OCI-LY7 (cell line): ENCODE measurements at regions not wholly inside any gene's neighbourhood (a gene's known extent, or its start where the extent isn't known, plus 50 kb on each side); places are given as distances from the start of the nearest gene placed in this dataset.

ENCODE experiments used
- BruUV-seq: library from RNA; stranded (reverse); fragments of 400-500 nt; replicated peaks from 2 replicates; lab custom pipeline; 2021; lab: Mats Ljungman, UMichigan
- CTCF ChIA-PET: fragments of 300-600 bp; sonication (Branson Sonifier 250); formaldehyde crosslinking; loops from one replicate; lab custom pipeline; 2022; ENCODE audit warnings: antibody characterized with exemption; ENCODE audit not compliant: unreplicated experiment; lab: Charles Lee
- POLR2A ChIA-PET: fragments of 300-600 bp; sonication (Branson Sonifier 250); formaldehyde crosslinking; loops from one replicate; lab custom pipeline; 2022; ENCODE audit warnings: antibody characterized with exemption; lab: Charles Lee
- DNase-seq: peaks from one replicate; pipeline ENCODE4 v3.0.0-alpha.2; 2015; ENCODE audit warnings: low spot score
- H2AFZ ChIP-seq: fragments of 200-600 bp; sonication (generic), shearing (Covaris generic); 2 replicates; pipeline ENCODE4 v1.6.1; 2014; ENCODE audit warnings: mild to moderate bottlenecking, antibody characterized with exemption, low read length, moderate library complexity
- H3K27ac ChIP-seq: fragments of 200-600 bp; sonication (generic); 2 replicates; pipeline ENCODE4 v1.5.1; 2014; ENCODE audit warnings: mixed run types, low read depth, mild to moderate bottlenecking, moderate library complexity, low read length, inconsistent platforms; ENCODE audit not compliant: poor library complexity, severe bottlenecking
- H3K36me3 ChIP-seq: fragments of 200-600 bp; sonication (generic); 2 replicates; pipeline ENCODE4 v1.6.1; 2014; ENCODE audit warnings: mild to moderate bottlenecking, antibody characterized with exemption, low read length, moderate library complexity, mixed read lengths; ENCODE audit not compliant: insufficient read depth
- H3K4me1 ChIP-seq: fragments of 200-600 bp; sonication (generic); 2 replicates; pipeline ENCODE4 v1.5.1; 2014; ENCODE audit warnings: mild to moderate bottlenecking, low read length; ENCODE audit not compliant: insufficient read depth, poor library complexity, severe bottlenecking
- H3K4me2 ChIP-seq: fragments of 200-600 bp; sonication (generic); 2 replicates; pipeline ENCODE4 v1.6.1; 2014; ENCODE audit warnings: mild to moderate bottlenecking, low read length
- H3K4me3 ChIP-seq: fragments of 200-600 bp; sonication (generic); 2 replicates; pipeline ENCODE4 v1.5.1; 2014; ENCODE audit warnings: mild to moderate bottlenecking, low read depth, low read length; ENCODE audit not compliant: poor library complexity, severe bottlenecking
- H3K79me2 ChIP-seq: fragments of 200-600 bp; sonication (generic); 2 replicates; pipeline ENCODE4 v1.6.1; 2016; ENCODE audit warnings: low read depth, mild to moderate bottlenecking, low read length, moderate library complexity, mixed read lengths; ENCODE audit not compliant: insufficient read depth
- H3K9me2 ChIP-seq: fragments of 200-600 bp; sonication (generic); 2 replicates; pipeline ENCODE4 v1.6.1; 2016; ENCODE audit warnings: mild to moderate bottlenecking, low read length, mixed read lengths; ENCODE audit not compliant: insufficient read depth
- H3K9me3 ChIP-seq: fragments of 200-600 bp; sonication (generic); 2 replicates; pipeline ENCODE4 v1.6.1; 2014; ENCODE audit warnings: mild to moderate bottlenecking, mixed run types, low read length, mixed read lengths
- H4K20me1 ChIP-seq: fragments of 200-600 bp; sonication (generic); 2 replicates; pipeline ENCODE4 v1.6.1; 2014; ENCODE audit warnings: mild to moderate bottlenecking, antibody characterized with exemption, low read length, moderate library complexity, mixed read lengths; ENCODE audit not compliant: insufficient read depth
- EZH2phosphoT487 ChIP-seq: fragments of 200-600 bp; sonication (generic); IDR thresholded peaks from 2 replicates; pipeline ENCODE4 v1.6.1; 2018; ENCODE audit warnings: low read depth, borderline replicate concordance, mild to moderate bottlenecking, mixed run types, antibody characterized with exemption, low read length, moderate library complexity, mixed read lengths
- intact Hi-C: fragments of 100-400 bp; cut with micrococcal nuclease; formaldehyde crosslinking; loops from one replicate; pipeline ENCODE4 v1.10.0; 2022; ENCODE audit not compliant: unreplicated experiment
- TF ChIP-seq, protein P1 (sequence below): fragments of 200-600 bp; sonication (generic); conservative IDR thresholded peaks from 2 replicates; pipeline ENCODE4 v1.5.1; 2014; ENCODE audit warnings: mild to moderate bottlenecking, antibody characterized with exemption, low read length, moderate library complexity, mixed read lengths

DNA sequence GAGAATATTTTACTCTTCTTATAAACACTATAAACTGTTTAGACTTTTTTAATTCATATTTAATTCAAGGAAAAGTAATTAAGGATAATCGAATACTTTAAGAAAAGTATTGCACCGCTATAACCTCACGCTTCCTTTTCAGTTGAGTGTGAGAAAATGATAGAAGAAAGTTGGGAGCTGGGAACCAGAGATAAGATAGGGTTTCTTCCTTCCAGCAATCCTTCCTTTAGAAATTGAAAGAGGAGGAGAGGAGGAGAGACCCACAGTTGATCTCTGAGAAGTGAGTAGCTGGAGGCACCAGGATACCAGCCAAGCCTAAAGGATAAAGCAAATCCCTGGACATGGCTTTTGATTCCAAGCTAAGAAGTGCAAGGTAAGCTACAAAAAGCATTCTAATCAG is 242.3 kb upstream of the NOCT start:
- CTCF ChIA-PET, result no interaction called here

DNA sequence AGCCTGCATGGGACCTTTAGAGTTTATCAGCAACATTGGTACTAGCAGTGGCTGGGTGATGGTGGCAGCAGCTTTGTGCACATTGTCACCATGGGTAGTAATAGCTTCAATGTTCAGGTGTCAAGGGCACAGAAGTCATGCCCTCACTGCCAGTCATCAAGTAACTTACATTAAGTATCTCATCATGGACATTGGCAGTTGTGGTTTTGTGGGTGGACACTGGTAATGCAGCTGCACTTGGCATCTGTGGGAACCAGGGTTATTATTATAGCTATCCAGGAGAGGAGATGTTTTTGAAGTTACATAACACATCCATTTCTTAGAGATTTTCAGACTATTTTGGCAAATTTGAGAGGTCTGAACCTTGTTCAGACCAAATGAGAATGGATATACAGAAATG is 243.2 kb upstream of the NOCT start:
- H3K27ac ChIP-seq, result no peak overlapping the region
- H3K4me3 ChIP-seq, result no peak overlapping the region
- BruUV-seq, result no TSS peak
- H3K4me2 ChIP-seq, result no peak overlapping the region
- H4K20me1 ChIP-seq, result no peaks in the 10 kb centered on the region
- ChIA-PET POLR2A (interaction anchor here (1.4 kb wide), 1 partner anchor 18 kb away, joined by 3 read pairs; no protein-coding TSS in a partner anchor), CTCF (no interaction called here)
- intact Hi-C loops, result no loop called here
- no peak for DNase-seq
- H3K9me3 ChIP-seq, result no peaks in the 10 kb centered on the region
- H3K9me2 ChIP-seq, result no peaks in the 10 kb centered on the region
- no peaks in the 10 kb centered on the region for H3K79me2 ChIP-seq
- H3K36me3 ChIP-seq, result no peaks in the 10 kb centered on the region
- no peaks in the 10 kb centered on the region for H3K4me1 ChIP-seq
- no peak overlapping the region for H2AFZ ChIP-seq
- TF ChIP-seq, protein P1, sequence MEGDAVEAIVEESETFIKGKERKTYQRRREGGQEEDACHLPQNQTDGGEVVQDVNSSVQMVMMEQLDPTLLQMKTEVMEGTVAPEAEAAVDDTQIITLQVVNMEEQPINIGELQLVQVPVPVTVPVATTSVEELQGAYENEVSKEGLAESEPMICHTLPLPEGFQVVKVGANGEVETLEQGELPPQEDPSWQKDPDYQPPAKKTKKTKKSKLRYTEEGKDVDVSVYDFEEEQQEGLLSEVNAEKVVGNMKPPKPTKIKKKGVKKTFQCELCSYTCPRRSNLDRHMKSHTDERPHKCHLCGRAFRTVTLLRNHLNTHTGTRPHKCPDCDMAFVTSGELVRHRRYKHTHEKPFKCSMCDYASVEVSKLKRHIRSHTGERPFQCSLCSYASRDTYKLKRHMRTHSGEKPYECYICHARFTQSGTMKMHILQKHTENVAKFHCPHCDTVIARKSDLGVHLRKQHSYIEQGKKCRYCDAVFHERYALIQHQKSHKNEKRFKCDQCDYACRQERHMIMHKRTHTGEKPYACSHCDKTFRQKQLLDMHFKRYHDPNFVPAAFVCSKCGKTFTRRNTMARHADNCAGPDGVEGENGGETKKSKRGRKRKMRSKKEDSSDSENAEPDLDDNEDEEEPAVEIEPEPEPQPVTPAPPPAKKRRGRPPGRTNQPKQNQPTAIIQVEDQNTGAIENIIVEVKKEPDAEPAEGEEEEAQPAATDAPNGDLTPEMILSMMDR, result no peak
- no peak for TF ChIP-seq EZH2phosphoT487

More for the DNA sequence above, 242.3 kb upstream of the NOCT start:
- no peak overlapping the region for H2AFZ ChIP-seq
- H3K4me1 ChIP-seq, result no peaks in the 10 kb centered on the region
- no peaks in the 10 kb centered on the region for H4K20me1 ChIP-seq
- POLR2A ChIA-PET, result interaction anchor here (0.7 to 1.4 kb wide), 4 partner anchors 10 to 53 kb away, joined by 3 to 4 read pairs (median 3); no protein-coding TSS in a partner anchor
- H3K9me3 ChIP-seq, result no peaks in the 10 kb centered on the region
- TF ChIP-seq, protein P1, result no peak
- TF ChIP-seq EZH2phosphoT487, result no peak
- intact Hi-C loops, result no loop called here
- H3K79me2 ChIP-seq, result no peaks in the 10 kb centered on the region
- H3K36me3 ChIP-seq, result no peaks in the 10 kb centered on the region
- no peak for DNase-seq
- no TSS peak for BruUV-seq
- H3K27ac ChIP-seq, result no peak overlapping the region
- no peak overlapping the region for H3K4me2 ChIP-seq
- no peaks in the 10 kb centered on the region for H3K9me2 ChIP-seq
- no peak overlapping the region for H3K4me3 ChIP-seq

DNA sequence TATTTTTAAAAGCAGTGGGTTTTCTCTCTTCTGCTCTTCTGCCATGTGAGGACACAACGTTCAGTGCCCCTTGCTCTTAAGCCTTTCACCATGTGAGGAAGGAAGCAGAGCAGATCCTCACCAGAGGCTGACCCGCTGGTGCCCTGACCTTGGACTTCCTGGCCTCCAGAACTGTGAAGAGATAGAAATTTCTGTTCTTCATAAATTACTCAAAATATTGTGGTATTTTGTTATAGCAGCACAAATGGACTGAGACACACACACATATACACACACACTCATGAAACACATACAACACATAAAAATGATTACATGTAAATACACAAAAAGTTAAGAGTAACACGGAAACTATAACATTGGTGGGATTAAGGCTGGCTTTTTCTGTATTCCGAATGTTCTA is 244.8 kb upstream of the NOCT start:
- POLR2A ChIA-PET, result interaction anchor here (0.6 kb wide), 1 partner anchor 24 kb away, joined by 3 read pairs; no protein-coding TSS in a partner anchor
- CTCF ChIA-PET, result no interaction called here
- no peaks in the 10 kb centered on the region for H3K36me3 ChIP-seq
- no peak for TF ChIP-seq EZH2phosphoT487
- TF ChIP-seq, protein P1, result no peak
- H3K9me2 ChIP-seq, result no peaks in the 10 kb centered on the region
- no peak overlapping the region for H3K4me3 ChIP-seq
- H3K79me2 ChIP-seq, result no peaks in the 10 kb centered on the region
- intact Hi-C loops, result no loop called here
- no peak overlapping the region for H3K27ac ChIP-seq
- H3K4me1 ChIP-seq, result no peaks in the 10 kb centered on the region
- no peak overlapping the region for H3K4me2 ChIP-seq
- DNase-seq, result no peak
- H4K20me1 ChIP-seq, result no peaks in the 10 kb centered on the region
- H2AFZ ChIP-seq, result no peak overlapping the region
- BruUV-seq, result no TSS peak
- H3K9me3 ChIP-seq, result no peaks in the 10 kb centered on the region
